Vagina (tissue), 2 donors: ENCODE measurements at regions not wholly inside any gene's neighbourhood (a gene's known extent, or its start where the extent isn't known, plus 50 kb on each side); places are given as distances from the start of the nearest gene placed in this dataset.

Source experiments
- DNase-seq, 2 donors: peaks; one replicate each; pipeline ENCODE4 v3.0.0-alpha.2; 2017; ENCODE audit errors: extremely low spot score in 2 of 2
- H3K27ac ChIP-seq: fragments of 200-600 bp; sonication (generic); one replicate; pipeline ENCODE4 v1.5.1; 2019
- H3K27me3 ChIP-seq: fragments of 200-600 bp; sonication (generic); one replicate; pipeline ENCODE4 v1.5.1; 2019
- H3K36me3 ChIP-seq, 2 donors: fragments of 200-600 bp; sonication (generic); one replicate each; pipeline ENCODE4 v1.5.1; 2017 to 2019
- H3K4me1 ChIP-seq: fragments of 200-600 bp; sonication (generic); one replicate; pipeline ENCODE4 v1.5.1; 2019
- H3K4me3 ChIP-seq, 2 donors: fragments of 200-600 bp; sonication (generic); 1 replicate in 1 of 2; 2 replicates in 1 of 2; pipeline ENCODE4 v1.5.1; 2016 to 2019
- H3K9me3 ChIP-seq: fragments of 200-600 bp; sonication (generic); one replicate; pipeline ENCODE4 v1.5.1; 2019
- POLR2A ChIP-seq, 2 donors: fragments of 450-650 bp; IDR thresholded peaks; one replicate each; pipeline ENCODE4 v1.6.1; 2017; ENCODE audit warnings: antibody characterized with exemption in 2 of 2, mild to moderate bottlenecking in 2 of 2, moderate library complexity in 2 of 2
- POLR2AphosphoS5 ChIP-seq, 2 donors: sonication (generic); formaldehyde crosslinking; IDR thresholded peaks; one replicate each; pipeline ENCODE4 v1.9.0; 2017; ENCODE audit warnings: antibody characterized with exemption in 2 of 2, mild to moderate bottlenecking in 2 of 2, low read depth in 1 of 2; ENCODE audit not compliant: insufficient read depth in 1 of 2
- intact Hi-C: fragments of 100-400 bp; cut with DNase I; formaldehyde crosslinking; loops from one replicate; pipeline ENCODE4 v1.15.1; 2023
- TF ChIP-seq, protein P1 (sequence below), 3 experiments: fragments of 450-650 bp in 2 of 3; fragments of 200-600 bp in 1 of 3; sonication (generic) in 1 of 3; IDR thresholded peaks; one replicate each; pipeline ENCODE4 v1.5.1; 2017 to 2019; ENCODE audit warnings: antibody characterized with exemption in 3 of 3, mild to moderate bottlenecking in 2 of 3, moderate library complexity in 2 of 3

DNA sequence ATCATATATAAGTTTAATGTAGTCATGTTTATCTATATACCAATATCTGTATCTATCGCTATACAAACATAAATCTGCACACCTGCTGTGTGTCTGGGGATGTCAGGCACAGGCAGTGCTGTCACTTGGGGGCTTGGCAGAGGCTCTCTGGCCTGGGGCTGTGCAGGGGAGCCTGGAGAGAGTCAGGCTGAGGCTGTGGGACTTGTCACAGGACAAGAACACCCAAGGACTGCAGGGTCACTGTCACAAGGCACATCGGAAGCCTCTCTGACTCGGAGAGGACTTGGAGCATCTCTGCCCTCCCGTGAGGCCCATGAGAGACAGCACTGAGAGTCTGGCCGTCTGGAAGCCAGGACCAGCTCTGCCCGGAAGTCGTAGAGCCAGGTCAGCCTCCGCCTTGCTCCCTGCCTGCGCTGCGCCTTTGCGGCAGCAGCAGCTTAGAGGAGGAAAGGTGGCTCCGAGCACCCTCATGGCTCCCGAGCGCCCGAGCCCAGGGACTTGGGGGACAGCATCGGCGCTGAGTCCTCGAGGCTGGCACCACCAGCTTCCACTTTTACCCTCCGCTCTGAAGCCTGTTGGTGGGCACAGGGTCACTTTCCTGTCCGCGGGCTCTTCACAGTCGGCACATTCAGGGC is 280.3 kb downstream of the NDUFA10 start:
- intact Hi-C loops: no loop called here
- no peaks in the 10 kb centered on the region for H3K27me3 ChIP-seq
- no peak overlapping the region for H3K27ac ChIP-seq
- H3K36me3 ChIP-seq: no peaks in the 10 kb centered on the region
- DNase-seq: no peak
- H3K4me3 ChIP-seq: no peak overlapping the region
- TF ChIP-seq POLR2A (IDR thresholded peaks at IDR 0.05) (no peak), POLR2AphosphoS5 (IDR thresholded peaks at IDR 0.05; ENCODE audit: insufficient read depth in 1 of 2, low read depth in 1 of 2) (no peak)
- TF ChIP-seq, protein P1, sequence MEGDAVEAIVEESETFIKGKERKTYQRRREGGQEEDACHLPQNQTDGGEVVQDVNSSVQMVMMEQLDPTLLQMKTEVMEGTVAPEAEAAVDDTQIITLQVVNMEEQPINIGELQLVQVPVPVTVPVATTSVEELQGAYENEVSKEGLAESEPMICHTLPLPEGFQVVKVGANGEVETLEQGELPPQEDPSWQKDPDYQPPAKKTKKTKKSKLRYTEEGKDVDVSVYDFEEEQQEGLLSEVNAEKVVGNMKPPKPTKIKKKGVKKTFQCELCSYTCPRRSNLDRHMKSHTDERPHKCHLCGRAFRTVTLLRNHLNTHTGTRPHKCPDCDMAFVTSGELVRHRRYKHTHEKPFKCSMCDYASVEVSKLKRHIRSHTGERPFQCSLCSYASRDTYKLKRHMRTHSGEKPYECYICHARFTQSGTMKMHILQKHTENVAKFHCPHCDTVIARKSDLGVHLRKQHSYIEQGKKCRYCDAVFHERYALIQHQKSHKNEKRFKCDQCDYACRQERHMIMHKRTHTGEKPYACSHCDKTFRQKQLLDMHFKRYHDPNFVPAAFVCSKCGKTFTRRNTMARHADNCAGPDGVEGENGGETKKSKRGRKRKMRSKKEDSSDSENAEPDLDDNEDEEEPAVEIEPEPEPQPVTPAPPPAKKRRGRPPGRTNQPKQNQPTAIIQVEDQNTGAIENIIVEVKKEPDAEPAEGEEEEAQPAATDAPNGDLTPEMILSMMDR (IDR thresholded peaks at IDR 0.05): no peak
- H3K9me3 ChIP-seq: no peaks in the 10 kb centered on the region
- no peaks in the 10 kb centered on the region for H3K4me1 ChIP-seq

DNA sequence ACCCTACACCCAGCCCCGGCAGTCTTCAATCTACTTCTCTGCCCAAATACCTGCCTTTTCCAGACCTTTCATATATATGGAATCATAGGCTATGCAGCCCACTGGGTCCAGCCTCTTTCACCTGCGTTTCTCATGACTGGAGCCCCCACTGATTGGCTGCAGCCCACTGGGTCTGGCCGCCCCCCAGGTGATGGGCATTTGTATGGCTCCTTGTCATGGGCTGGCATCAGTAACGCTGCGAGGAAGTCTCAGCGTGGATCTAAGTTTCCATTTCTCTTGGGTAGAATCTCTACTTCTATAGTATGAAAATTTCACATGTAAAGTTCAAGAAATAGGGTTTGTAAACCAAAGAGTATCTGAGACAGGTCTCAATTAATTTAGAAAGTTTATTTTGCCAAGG is 281.9 kb downstream of the NDUFA10 start:
- intact Hi-C loops: no loop called here
- Histone ChIP-seq H3K36me3 (no peaks in the 10 kb centered on the region), H3K9me3 (no peaks in the 10 kb centered on the region), H3K4me3 (no peak overlapping the region), H3K4me1 (no peaks in the 10 kb centered on the region), H3K27me3 (no peaks in the 10 kb centered on the region), H3K27ac (no peak overlapping the region)
- DNase-seq: no peak
- no peak for TF ChIP-seq POLR2AphosphoS5 (IDR thresholded peaks at IDR 0.05; ENCODE audit: insufficient read depth in 1 of 2, low read depth in 1 of 2)

DNA sequence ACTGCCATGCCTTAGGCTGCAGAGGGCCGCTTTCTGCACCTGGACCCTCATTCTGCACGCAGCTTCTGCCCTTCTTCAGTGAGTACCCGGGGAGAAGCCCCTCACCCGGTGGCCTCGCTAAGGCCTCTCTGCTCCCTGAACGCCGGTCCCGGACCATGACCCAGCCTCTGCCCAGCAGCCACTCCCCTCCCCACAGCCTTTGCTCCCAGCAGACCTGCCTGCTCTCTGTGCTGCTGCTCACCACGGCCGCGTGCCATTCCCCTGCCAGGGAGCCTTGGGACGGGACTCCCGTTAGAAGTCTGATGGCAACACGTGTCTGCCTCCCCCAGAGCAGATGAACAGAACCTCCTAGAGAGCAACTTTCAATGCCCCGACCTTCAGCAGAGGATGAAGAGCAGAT is 282.8 kb downstream of the NDUFA10 start:
- TF ChIP-seq POLR2A (IDR thresholded peaks at IDR 0.05): no peak
- TF ChIP-seq POLR2AphosphoS5 (IDR thresholded peaks at IDR 0.05; ENCODE audit: insufficient read depth in 1 of 2, low read depth in 1 of 2): no peak
- TF ChIP-seq, protein P1 (IDR thresholded peaks at IDR 0.05): no peak
- Histone ChIP-seq H3K4me1 (no peaks in the 10 kb centered on the region), H3K27me3 (no peaks in the 10 kb centered on the region), H3K27ac (no peak overlapping the region), H3K36me3 (no peaks in the 10 kb centered on the region), H3K4me3 (no peak overlapping the region), H3K9me3 (no peaks in the 10 kb centered on the region)
- DNase-seq: no peak
- intact Hi-C loops: no loop called here

DNA sequence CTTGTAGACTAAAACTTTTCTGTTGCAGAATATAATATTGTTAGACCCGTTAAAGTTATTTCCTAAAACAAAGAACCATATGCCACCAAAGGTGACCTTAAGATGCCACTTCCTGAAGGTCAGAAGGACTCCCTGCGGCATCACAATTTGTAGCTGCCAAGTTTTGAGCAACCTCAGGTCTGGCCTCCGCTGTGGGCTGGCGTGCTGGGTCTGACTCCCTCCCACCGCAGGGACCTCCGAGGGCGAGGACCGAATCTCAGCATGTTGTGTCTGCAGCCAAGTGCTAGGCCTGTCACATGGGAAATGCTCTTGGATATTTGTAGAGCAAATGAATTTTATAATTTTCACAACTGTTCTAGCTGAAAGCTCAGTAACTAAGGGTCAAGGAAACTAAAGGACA is 285.9 kb downstream of the NDUFA10 start:
- Histone ChIP-seq H3K4me3 (no peak overlapping the region), H3K4me1 (no peaks in the 10 kb centered on the region), H3K27ac (no peak overlapping the region), H3K9me3 (no peaks in the 10 kb centered on the region), H3K36me3 (no peaks in the 10 kb centered on the region), H3K27me3 (no peaks in the 10 kb centered on the region)
- TF ChIP-seq POLR2A (IDR thresholded peaks at IDR 0.05) (no peak), POLR2AphosphoS5 (IDR thresholded peaks at IDR 0.05; ENCODE audit: insufficient read depth in 1 of 2, low read depth in 1 of 2) (no peak)
- TF ChIP-seq, protein P1 (IDR thresholded peaks at IDR 0.05): no peak
- DNase-seq: no peak
- intact Hi-C loops: no loop called here

DNA sequence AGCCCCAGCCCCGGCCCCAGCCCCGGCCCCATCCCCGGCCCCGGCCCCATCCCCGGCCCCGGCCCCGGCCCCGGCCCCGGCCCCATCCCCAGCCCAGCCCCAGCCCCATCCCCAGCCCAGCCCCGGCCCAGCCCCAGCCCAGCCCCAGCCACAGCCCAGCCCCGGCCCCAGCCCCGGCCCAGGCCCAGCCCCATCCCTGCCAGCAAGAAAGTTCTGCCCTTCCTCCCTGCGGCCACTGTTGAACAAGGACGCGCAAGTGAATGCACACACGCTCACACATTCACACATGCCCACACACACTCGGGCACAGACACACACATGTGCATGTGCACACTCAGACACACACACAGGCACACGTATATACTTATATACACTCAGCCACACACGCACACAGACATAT is 287.0 kb downstream of the NDUFA10 start:
- intact Hi-C loops: no loop called here
- no peak for DNase-seq
- no peaks in the 10 kb centered on the region for H3K9me3 ChIP-seq
- TF ChIP-seq POLR2AphosphoS5 (IDR thresholded peaks at IDR 0.05; ENCODE audit: insufficient read depth in 1 of 2, low read depth in 1 of 2) (no peak), POLR2A (IDR thresholded peaks at IDR 0.05) (no peak)
- TF ChIP-seq, protein P1 (IDR thresholded peaks at IDR 0.05): no peak
- H3K36me3 ChIP-seq: no peaks in the 10 kb centered on the region
- H3K4me3 ChIP-seq: no peak overlapping the region
- H3K27me3 ChIP-seq: no peaks in the 10 kb centered on the region
- H3K27ac ChIP-seq: no peak overlapping the region
- H3K4me1 ChIP-seq: no peaks in the 10 kb centered on the region
